Ureter (tissue), 1 donor: ENCODE measurements at regions not wholly inside any gene's neighbourhood (a gene's known extent, or its start where the extent isn't known, plus 50 kb on each side); places are given as distances from the start of the nearest gene placed in this dataset.
A peak's percentile ranks its signal among the peaks of the same experiment; 100 is the strongest.
"Not testable (repeated sequence)": the region's sequence is repeated elsewhere in the genome, so short reads cannot be mapped to it uniquely, and the experiment has no call there.

Experiments used
- DNase-seq: peaks from one replicate; pipeline ENCODE4 v3.0.0-alpha.2; 2020; ENCODE audit warnings: low spot score
- donor health status: DM: yes; HTN: yes; CAD: no.

GRCh38 chr7:51455086-51455485, 138.5 kb upstream of the COBL start:
- DNase-seq, result no peak

GRCh38 chr7:51452694-51453093, 136.1 kb upstream of the COBL start:
- no peak for DNase-seq

GRCh38 chr7:51451751-51452476, 135.3 kb upstream of the COBL start:
- DNase-seq, result no peak

GRCh38 chr7:51450541-51450940, 133.9 kb upstream of the COBL start:
- no peak for DNase-seq

- no peak for DNase-seq
These were observed 130.2 kb upstream of the COBL start for GRCh38 chr7:51446785-51447184.

GRCh38 chr7:51446356-51446755, 129.7 kb upstream of the COBL start:
- DNase-seq, result no peak

- DNase-seq, result no peak
These were observed 128.3 kb upstream of the COBL start for GRCh38 chr7:51444936-51445335.

GRCh38 chr7:51430480-51431086, 114.0 kb upstream of the COBL start:
- peak; percentile 52 for DNase-seq

- no peak for DNase-seq
These were observed 111.7 kb upstream of the COBL start for GRCh38 chr7:51428217-51428887.

GRCh38 chr7:51426163-51426562, 109.6 kb upstream of the COBL start:
- DNase-seq, result no peak

GRCh38 chr7:51409934-51410333, 93.3 kb upstream of the COBL start:
- DNase-seq, result not testable (repeated sequence)

- not testable (repeated sequence) for DNase-seq
These were observed 81.0 kb upstream of the COBL start for GRCh38 chr7:51397608-51398007.

GRCh38 chr7:51393003-51393402, 76.4 kb upstream of the COBL start:
- not testable (repeated sequence) for DNase-seq

GRCh38 chr7:51389952-51390351, 73.3 kb upstream of the COBL start:
- DNase-seq, result not testable (repeated sequence)

GRCh38 chr7:51389216-51389812, 72.7 kb upstream of the COBL start:
- DNase-seq, result not testable (repeated sequence)

- DNase-seq, result not testable (repeated sequence)
These were observed 71.6 kb upstream of the COBL start for GRCh38 chr7:51388241-51388640.

GRCh38 chr7:51386806-51387568, 70.4 kb upstream of the COBL start:
- not testable (repeated sequence) for DNase-seq

- DNase-seq, result not testable (repeated sequence)
These were observed 69.6 kb upstream of the COBL start for GRCh38 chr7:51386184-51386583.

GRCh38 chr7:51382243-51382642, 65.6 kb upstream of the COBL start:
- DNase-seq, result not testable (repeated sequence)

- DNase-seq, result no peak
These were observed 59.9 kb upstream of the COBL start for GRCh38 chr7:51376420-51377092.

GRCh38 chr7:51374936-51375335, 58.3 kb upstream of the COBL start:
- no peak for DNase-seq
